GM18507 (cell line): ENCODE measurements at regions not wholly inside any gene's neighbourhood (a gene's known extent, or its start where the extent isn't known, plus 50 kb on each side); places are given as distances from the start of the nearest gene placed in this dataset.
"Not testable (repeated sequence)": the region's sequence is repeated elsewhere in the genome, so short reads cannot be mapped to it uniquely, and the experiment has no call there.

Experiments
- DNase-seq: peaks from one replicate; pipeline ENCODE4 v3.0.0; 2011; ENCODE audit warnings: low read depth; ENCODE audit not compliant: insufficient read length; ENCODE audit errors: extremely low spot score
- FAIRE-seq: peaks from 2 replicates; lab custom pipeline; 2011; peaks lifted over from hg19 to GRCh38; lab: Jason Lieb, UNC

DNA sequence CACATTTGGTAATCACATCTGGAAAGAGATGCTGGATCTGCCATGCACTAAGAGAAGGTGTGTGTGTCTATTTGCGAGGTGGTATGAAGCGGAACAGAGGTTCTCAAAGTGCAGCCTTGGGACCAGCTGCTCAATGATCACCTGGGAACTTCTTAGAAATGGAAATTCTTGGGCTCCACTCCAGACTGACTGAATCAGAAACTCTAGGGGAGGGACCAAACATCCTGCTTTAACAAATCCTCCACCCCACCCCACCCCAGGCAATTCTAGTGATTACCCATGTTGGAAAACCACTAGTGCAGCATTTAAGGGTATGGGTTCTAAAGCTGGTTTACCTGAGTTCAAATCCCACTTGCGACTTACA is 143.9 kb upstream of the JUN start:
- FAIRE-seq: no peak
- no peak for DNase-seq

DNA sequence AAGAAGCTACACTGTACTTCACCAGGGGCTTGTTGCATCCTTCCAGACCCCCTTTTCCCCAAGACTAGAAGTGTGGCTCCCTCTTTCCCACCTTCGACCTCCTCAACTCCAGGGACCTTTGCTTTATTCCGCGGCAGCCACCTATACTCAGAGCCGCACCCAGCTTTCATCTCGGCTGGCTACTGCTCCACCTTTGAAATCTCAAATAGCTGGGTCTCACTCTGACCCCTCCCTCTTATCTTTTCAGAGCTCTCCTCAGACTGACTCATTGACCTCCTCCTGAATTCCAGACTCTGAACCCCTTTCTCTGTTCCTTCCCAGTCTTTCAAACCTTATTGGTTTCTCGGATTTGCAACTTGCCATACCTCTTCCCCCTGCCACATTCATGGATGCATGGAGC is 144.7 kb upstream of the JUN start:
- DNase-seq: no peak
- no peak for FAIRE-seq

DNA sequence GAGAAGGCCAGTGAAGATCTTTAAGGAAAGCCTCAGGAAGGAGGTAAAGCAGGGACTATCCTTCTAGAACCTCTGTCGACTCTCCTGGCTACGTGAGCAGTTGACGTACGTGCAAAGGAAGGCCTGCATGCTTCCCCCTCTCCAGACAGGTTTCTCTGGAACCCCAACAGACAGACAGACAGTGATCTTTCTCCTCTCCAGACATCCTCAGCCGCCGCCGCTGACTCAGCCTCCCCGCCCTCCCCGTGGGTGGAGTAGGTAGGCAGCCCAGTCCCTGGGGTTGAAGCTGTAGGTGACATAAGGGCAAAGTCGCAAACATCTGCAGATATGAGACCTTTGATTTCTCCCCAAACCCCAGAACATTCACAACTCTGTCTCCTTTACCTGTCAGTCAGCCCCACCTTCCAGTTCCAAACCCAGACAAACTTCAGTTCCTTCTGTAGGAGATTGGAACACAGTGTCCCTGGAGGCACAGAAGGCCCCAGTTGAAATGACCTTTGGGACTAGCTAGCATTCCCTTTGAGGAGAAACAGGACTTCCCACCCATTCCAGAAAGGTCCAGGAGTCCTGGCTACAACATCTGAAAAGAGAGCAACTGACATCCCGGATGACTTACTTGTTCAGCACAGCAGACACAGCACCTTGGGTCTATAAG is 146.0 kb upstream of the JUN start:
- no peak for FAIRE-seq

DNA sequence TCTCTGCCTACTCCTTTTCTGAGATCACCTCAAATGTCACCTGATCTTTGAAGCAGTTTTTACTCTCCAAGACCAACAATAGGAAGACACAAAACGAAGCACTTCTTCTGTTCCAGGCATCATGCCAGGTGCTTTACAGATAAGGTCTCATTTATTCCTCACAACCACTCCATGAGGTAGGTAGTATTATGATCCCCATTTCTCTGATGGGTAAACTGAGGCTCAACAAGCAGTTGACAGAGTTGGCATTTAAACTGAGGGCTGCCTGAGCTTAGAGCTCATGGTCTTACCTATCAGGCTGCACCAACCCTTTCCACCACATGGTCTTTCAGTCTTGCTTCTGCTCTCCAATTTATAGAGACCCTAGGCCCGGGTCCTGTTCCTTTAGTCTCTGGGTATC is 147.2 kb upstream of the JUN start:
- DNase-seq (no peak), FAIRE-seq (no peak)

More for the DNA sequence above, 146.0 kb upstream of the JUN start:
- no peak for DNase-seq

DNA sequence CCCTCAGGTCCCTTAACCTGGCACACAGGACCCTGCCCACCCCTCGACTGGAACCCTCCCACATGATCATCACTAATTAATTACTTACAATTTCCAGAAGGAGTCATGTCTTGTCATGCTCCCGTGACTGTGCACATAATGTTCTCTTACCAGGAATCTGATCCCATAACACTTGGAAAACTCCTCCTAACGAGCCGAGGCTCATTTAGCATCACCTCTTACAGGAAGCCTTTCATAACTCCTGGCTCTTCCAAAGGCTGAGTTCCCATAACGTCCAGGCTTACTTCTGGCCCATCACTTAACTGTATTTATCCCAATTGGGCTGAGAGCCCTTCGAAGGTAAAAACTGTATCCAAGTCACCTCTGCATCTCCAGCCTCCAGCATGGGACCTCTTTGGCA is 147.9 kb upstream of the JUN start:
- FAIRE-seq (no peak), DNase-seq (no peak)

DNA sequence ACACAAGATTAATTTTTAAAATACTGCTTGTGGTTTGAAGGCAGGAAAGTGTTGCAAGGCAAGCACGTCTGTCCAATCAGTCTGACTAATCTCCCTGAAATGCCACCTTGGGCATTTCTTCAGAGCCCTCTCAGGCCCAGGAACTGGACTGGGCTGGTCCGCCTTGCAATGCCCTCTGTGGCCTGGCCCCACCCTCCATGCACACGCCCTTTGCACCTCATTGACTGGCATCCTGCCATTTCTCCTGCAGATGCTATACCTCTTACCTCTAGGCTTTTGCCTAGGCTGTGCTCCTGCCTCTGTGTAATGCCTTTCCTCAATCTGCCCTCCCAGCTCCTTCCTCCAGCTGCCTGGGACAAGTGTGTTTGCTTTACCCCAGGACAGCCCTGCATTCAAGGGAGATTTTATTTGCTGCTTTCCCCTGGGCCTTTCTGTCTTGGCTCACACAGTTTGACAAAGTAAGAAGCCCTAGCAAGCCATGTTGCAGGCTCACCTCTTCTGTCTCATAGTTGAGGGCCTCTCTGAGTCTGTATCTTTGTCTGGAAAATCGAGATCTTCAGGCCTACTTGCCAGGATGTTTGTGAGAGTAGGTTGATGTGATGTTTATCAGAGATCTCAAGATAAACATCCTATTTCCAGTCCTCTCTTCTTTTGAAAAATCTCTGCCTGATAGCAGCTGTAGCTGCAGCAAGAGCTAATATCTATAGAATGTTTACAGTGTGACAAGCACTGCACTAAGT is 149.2 kb upstream of the JUN start:
- FAIRE-seq (no peak), DNase-seq (no peak)

DNA sequence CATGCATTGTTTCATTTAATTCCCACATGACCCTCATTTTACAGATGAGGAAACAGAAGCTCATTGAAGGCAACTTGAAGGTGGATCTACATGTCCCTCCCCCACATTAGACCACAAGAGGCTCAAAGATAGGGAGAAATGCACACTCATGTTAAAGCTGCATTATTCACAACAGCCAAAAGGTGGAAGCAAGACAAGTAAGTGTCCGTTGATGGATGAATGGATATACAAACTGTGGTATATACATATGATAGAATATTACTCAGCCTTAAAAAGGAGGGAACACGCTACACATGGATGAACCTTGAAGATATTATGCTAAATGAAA is 149.7 kb upstream of the JUN start:
- FAIRE-seq (no peak), DNase-seq (no peak)

DNA sequence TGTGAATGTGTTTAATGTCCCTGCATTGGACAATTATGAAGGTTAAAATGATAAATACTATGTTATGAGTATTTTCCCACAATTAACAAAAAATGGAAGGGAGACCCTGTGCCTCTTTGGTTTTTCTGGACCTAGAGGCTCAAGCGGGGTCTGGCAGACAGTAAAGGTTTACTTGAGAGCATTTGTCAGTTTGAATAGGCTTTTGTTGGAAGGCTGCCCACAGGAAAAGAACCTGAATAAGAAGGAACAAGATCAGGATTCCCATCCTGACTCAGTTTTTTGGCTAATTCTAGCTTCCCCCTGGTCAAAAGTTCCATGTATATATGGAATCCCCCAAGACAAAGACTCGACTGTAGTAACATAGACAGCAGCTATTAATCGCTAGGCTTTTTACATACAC is 150.9 kb upstream of the JUN start:
- no peak for FAIRE-seq
- no peak for DNase-seq

DNA sequence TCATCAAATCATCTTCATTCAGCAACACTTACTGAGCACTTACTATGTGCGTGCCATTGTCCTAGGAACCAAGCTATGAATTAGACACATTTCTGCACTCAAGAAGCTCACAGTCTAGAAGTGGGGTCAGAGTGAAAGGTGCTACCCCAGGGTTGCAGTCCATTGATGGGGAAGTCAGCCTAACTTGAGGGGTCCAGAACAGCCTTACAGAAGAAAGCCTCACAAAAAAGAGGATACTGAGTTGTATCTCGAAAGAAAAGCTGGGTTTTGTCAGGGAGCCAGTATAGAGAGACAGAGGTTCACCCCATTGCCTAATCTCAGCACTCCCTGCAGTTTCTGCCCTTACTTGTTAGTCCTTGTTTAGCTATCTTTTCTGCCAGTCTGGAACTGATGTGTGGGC is 153.1 kb upstream of the JUN start:
- no peak for DNase-seq
- no peak for FAIRE-seq

DNA sequence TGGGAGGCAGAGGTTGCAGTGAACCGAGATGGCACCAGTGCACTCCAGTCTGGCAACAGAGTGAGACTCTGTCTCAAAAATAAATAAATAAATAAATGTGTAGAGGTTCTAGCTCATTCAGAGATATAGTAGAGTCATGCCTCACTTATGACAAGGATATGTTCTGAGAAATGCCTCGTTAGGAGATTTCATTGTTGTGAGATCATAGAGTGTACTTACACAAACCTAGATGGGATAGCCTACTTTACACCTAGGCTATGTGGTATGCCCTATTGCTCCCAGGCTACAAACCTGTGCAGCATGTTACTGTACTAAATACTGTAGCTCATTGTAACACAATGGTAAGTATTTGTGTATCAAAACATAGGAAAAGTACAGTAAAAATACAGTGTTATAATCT is 155.3 kb upstream of the JUN start:
- FAIRE-seq (no peak), DNase-seq (no peak)

DNA sequence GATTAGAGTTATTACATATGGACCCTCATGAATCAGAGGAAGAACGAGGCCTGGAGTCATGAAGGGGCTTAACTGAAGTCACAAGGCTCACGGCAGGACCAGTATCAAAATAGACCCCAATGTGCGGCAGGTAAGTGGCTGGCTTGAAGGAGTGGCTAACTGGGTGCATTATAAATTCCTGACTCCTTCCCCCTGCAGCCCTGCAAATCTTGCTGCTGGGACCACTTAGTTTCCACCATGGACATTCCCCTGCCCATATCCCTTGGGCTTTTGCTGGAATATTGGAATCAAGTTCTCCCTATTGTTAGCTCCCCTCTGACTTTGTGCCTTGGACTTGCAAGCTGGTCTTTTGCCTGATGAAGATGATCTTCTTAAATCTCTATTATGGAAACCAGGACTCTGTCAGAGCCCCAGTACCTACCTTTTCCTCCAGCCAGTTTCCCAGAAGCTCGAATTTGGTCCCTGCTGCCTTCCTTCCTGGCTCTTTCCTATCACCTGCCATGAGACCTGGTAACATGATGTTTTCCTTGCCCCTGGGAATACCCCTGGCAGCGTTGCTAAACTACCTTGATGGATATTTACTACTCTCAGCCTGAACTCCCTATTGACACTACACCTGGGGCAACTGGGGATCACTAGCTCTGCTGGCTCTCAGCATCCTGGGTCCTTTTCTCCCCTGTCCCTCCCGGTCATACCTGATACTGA is 156.0 kb upstream of the JUN start:
- no peak for DNase-seq
- no peak for FAIRE-seq

DNA sequence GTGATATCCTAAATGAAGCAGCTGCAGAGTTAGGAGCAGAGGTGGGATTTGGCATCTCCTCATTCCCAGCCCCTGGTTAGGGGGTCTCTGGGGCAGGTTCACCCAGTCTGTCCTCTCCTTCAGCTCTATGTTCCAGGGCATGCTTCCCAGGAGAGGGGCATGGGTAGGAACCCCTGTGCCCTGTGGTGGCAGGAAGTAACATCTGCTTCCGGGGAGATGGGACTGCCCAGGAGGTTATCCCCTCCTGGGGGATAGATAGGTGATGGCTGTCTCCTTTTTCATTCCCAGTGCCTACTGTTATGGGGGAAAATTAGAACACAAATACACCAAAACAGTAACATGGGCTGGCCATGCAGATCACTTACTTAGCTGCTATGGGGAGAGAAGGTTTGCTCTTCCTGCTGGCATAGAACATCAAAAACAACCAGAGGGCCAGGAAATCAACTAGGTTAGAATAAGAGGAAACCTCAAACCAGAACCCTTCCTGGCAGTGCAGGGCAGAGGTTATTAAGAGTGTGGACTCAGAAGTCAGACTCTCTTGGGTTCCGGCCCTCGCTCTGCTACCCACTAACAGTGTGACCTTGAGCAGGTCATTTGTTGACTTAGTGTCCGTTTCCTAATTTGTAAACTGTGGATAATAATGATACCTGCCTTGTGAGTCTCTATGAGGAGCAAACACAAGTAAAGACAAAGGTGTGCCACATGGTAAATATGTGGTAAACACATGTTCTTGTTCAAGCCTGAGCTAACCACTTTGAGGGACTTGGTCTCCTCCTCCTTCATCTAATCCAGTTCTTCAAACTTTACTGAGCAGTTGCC is 157.8 kb upstream of the JUN start:
- FAIRE-seq (no peak), DNase-seq (no peak)

DNA sequence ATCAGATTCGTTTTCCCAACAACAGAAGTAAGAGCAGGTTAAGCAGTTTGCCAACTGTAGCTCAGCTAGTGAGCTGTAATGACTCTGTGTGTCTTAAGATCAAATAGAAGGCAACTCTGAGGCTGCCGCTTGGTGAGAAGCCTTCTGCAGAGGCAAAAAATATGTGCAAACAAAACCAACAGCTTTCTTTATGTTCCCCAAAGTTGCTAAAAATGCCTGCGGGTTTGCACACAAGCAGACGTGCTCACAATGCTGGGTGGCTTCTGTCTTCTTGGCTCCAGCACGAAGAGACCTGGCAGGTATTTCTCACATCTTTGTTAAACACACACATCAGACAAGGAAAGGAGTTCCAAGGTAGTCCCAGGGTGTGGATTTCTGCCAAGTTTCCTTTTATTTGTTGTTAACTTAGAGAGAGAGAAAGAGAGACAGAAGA is 158.9 kb upstream of the JUN start:
- DNase-seq: no peak
- FAIRE-seq: no peak

DNA sequence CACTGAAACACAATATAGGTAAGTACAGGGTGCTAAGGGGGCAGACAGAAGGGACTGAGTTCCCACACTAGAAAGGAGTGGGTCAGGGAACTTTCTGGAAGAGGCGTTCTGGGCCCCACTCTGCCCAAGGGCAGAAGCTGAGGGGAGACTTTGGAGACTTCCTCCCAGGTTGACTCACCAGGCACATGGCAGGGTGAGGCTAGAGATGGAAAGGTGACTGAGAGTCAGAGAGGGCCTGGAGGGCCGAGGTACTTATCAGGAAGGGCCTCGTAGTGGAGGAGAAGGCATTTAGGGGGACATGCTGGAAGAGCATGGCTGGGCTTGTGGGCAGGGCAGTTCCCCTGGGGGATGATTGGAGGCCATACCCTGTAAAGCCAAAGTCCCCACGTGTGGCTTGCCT is 159.9 kb upstream of the JUN start:
- DNase-seq (no peak), FAIRE-seq (no peak)

DNA sequence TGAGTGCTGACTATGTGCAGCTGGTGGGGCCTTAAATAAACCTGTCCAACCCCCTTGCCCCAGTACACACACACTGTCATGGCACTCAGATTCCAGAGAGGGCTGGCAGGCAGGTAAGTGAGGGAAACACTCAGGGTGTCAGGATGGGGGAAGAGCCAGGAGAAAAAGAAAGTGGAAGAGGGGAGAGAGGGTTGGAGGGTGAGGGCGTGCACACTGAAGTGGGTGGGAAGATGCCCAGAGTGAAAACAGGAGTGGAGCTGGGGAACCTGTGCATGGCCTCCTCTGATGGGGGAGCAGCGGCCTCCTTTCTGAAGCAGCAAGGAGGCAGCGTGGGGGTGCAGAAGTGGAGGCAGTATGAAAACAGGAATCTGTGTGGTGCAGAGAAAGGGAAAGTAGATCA is 160.6 kb upstream of the JUN start:
- FAIRE-seq: no peak
- no peak for DNase-seq

DNA sequence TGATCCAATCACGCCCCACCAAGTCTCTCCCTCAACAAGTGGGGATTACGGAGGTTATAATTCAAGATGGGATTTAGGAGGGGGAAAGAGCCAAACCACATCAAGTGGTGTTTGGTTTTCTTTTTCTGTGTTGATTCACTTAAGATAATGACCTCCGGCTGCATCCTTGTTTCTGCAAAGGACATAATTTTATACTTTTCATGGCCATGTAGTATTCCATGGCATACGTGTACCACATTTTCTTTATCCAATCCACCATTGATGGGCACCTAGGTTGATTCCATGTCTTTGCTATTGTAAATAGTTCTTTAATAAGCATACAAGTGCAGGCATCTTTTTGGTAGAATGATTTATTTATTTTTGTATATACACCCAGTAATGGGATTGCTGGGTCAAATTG is 162.5 kb upstream of the JUN start:
- DNase-seq: no peak
- no peak for FAIRE-seq

DNA sequence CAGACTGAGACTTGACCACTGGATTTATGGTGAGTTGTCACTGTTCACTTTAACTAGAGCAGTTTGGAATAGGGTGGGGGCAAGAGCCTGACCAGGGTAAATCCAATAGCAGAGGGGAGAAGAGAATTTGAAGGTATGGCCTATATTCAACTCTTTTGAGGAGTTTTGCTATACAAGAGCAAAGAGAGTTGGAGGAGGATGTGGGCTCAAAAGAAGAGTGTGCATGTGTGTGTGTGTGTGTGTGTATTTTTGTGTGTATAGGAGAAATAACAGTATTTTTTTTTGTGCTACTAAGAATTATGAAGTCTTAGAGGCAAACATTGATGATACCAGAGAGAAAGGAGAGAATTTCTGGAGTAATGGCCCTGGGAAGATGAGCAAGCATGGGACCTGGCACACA is 164.8 kb upstream of the JUN start:
- FAIRE-seq: no peak

DNA sequence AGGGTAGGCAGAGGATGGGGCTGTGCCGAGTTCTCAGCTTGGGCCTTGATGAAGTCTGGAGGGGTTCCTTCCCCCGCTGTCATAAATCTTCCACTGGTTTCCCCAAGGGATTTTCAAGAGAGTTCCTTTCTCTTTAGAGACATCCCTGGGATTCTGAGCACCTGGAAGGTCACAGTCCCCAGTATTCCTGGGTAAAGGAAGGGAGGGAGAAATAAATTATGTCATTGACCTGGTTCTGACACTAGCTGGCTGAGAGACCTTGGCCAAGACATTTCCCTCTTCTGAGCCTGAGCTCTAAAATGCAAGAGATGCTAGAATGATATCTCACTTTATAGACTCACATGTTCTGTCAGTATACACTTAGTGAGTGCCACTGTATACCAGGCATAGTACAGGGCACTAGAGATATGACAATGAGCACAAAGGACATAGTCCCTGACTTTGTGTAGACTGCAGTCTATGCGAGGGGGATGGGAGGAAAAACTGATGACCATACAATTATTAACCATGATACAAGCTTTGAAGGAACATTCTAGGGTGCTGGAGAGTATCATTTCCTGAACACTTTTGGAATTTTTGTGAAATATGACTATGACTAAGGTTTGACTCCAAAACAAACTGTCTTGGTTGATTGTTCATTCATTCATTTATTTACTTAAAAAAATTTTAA is 165.8 kb upstream of the JUN start:
- no peak for DNase-seq

More for the DNA sequence above, 164.8 kb upstream of the JUN start:
- DNase-seq: no peak

DNA sequence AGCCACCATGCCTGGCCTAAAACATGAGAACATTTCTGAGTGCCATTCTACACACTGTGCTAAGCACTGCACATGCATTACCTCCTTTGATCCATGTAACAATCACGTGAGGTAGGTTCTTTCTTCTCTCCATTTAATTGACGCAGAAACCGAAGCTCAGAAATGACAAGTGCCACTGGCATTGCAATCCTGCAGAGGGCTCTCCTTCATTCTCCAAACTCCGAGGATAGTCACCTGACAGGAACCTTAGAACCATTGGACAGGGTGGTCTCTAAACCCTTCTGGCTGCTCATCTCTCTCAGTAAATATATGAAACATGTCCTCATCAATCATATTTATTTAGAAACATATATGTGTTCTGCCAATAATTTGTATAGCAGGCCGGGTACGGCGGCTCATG is 167.1 kb upstream of the JUN start:
- DNase-seq (no peak), FAIRE-seq (no peak)

More for the DNA sequence above, 165.8 kb upstream of the JUN start:
- no peak for FAIRE-seq

DNA sequence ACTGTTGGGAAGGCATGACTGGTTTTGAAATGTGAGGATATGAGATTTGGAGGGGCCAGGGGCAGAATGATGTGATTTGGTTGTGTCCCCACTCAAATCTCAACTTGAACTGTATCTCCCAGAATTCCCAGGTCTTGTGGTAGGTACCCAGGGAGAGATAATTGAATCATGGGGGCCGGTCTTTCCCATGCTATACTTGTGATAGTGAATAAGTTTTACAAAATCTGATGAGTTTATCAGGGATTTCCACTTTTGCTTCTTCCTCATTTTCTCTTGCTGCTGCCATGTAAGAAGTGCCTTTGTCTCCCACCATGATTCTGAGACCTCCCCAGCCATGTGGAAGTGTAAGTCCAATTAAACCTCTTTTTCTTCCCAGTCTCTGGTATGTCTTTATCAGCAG is 170.1 kb upstream of the JUN start:
- not testable (repeated sequence) for FAIRE-seq, DNase-seq
